Kidney (tissue), 13 donors: ENCODE measurements at regions not wholly inside any gene's neighbourhood (a gene's known extent, or its start where the extent isn't known, plus 50 kb on each side); places are given as distances from the start of the nearest gene placed in this dataset.

ENCODE experiments used
- DNase-seq, 5 donors: peaks; one replicate each; pipeline ENCODE4 v3.0.0-alpha.2; 2013 to 2020
- FAIRE-seq: peaks from 2 replicates; lab custom pipeline; 2012; peaks lifted over from hg19 to GRCh38; lab: Jason Lieb, UNC
- H3K27ac ChIP-seq, 2 donors: one replicate each; pipeline ENCODE4 v1.7.0; 2013; ENCODE audit warnings: low read depth in 2 of 2, low read length in 2 of 2, inconsistent platforms in 1 of 2
- H3K27me3 ChIP-seq: one replicate; pipeline ENCODE4 v1.7.1; 2013; ENCODE audit warnings: low read length, inconsistent platforms; ENCODE audit not compliant: control insufficient read depth, insufficient read depth
- H3K36me3 ChIP-seq, 3 donors: one replicate each; pipeline versions ENCODE4 v1.7.0 to v1.7.1; 2013; ENCODE audit warnings: low read length in 3 of 3, control low read depth in 1 of 3, inconsistent platforms in 1 of 3; ENCODE audit not compliant: insufficient read depth in 3 of 3, control insufficient read depth in 2 of 3
- H3K4me1 ChIP-seq, 3 donors: one replicate each; pipeline versions ENCODE4 v1.7.0 to v1.7.1; 2013; ENCODE audit warnings: low read length in 3 of 3, inconsistent platforms in 1 of 3, low read depth in 1 of 3; ENCODE audit not compliant: control insufficient read depth in 2 of 3, insufficient read depth in 2 of 3
- H3K4me3 ChIP-seq, 3 donors: one replicate each; pipeline versions ENCODE4 v1.7.0 to v1.8.1; 2013; ENCODE audit warnings: low read length in 3 of 3, control low read depth in 1 of 3, inconsistent platforms in 1 of 3
- H3K9ac ChIP-seq, 3 donors: one replicate each; pipeline versions ENCODE4 v1.7.0 to v1.7.1; 2013; ENCODE audit warnings: low read length in 3 of 3, control low read depth in 1 of 3, inconsistent platforms in 1 of 3
- H3K9me3 ChIP-seq, 3 donors: one replicate each; pipeline versions ENCODE4 v1.7.0 to v1.7.1; 2013; ENCODE audit warnings: low read length in 3 of 3, control low read depth in 1 of 3, inconsistent platforms in 1 of 3; ENCODE audit not compliant: control insufficient read depth in 2 of 3, insufficient read depth in 1 of 3
- intact Hi-C: fragments of 100-400 bp; cut with DNase I; formaldehyde crosslinking; loops from one replicate; pipeline ENCODE4 v1.11.1; 2022
- TF ChIP-seq, protein P1 (sequence below): IDR thresholded peaks from 3 replicates; pipeline ENCODE4 v1.5.1; 2012; ENCODE audit warnings: mild to moderate bottlenecking, moderate library complexity, borderline replicate concordance; ENCODE audit not compliant: insufficient read depth; ENCODE audit errors: extremely low read depth
- donor health status: control.
- donor health status: control.
- donor health status: control.
- donor health status: control.
- donor health status: control.
- donor health status: DM: yes; HTN: yes; CAD: no.
- donor health status: Normal renal cell carcinoma (clear cell type).

DNA sequence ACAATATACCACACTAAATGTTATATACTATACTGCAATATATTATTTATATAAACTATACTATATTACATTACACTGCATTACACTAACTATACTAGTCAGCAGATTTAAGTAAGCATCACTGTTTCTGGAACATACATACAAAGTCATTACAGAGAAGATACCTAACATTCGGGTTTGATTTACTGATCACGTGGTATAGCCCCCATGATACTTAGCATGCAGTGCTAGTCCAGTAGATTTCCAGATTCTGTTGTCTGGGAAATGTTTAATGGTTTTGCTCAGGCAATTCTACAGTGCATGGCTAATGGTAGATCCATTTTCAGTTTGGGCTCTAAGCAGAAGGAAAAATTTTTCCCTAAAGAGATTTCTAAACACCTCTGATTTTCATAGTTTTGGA lies 403.7 kb upstream of the TMTC1 start:
- DNase-seq (no peak), FAIRE-seq (no peak)
- Histone ChIP-seq H3K4me3 (no peak overlapping the region), H3K27ac (no peak overlapping the region), H3K9me3 (no peaks in the 10 kb centered on the region), H3K36me3 (no peaks in the 10 kb centered on the region), H3K27me3 (no peaks in the 10 kb centered on the region), H3K4me1 (no peaks in the 10 kb centered on the region), H3K9ac (no peak overlapping the region)
- intact Hi-C loops, result no loop called here
- TF ChIP-seq, protein P1, sequence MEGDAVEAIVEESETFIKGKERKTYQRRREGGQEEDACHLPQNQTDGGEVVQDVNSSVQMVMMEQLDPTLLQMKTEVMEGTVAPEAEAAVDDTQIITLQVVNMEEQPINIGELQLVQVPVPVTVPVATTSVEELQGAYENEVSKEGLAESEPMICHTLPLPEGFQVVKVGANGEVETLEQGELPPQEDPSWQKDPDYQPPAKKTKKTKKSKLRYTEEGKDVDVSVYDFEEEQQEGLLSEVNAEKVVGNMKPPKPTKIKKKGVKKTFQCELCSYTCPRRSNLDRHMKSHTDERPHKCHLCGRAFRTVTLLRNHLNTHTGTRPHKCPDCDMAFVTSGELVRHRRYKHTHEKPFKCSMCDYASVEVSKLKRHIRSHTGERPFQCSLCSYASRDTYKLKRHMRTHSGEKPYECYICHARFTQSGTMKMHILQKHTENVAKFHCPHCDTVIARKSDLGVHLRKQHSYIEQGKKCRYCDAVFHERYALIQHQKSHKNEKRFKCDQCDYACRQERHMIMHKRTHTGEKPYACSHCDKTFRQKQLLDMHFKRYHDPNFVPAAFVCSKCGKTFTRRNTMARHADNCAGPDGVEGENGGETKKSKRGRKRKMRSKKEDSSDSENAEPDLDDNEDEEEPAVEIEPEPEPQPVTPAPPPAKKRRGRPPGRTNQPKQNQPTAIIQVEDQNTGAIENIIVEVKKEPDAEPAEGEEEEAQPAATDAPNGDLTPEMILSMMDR, result no peak

DNA sequence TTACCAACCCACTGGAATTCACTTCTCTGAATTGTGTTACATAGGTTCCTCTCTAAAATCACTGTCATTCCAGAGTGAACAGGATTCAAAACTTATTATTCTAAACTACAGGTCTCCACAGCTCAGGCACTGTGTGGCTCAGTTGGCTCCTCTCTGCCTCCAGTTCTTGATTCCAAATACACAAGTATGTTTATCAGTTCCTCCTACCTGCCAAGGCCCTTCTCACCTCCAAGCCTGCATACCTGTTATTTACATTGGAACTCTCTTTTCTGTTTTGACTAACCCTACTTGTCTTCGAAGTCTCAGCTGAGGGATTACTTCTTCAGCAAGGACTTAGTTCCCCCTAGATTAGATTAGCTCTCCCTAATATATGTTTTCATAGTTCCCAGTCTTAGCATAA lies 397.6 kb upstream of the TMTC1 start:
- TF ChIP-seq, protein P1, result no peak
- Histone ChIP-seq H3K4me3 (no peak overlapping the region), H3K27ac (no peak overlapping the region), H3K4me1 (no peaks in the 10 kb centered on the region), H3K9me3 (no peaks in the 10 kb centered on the region), H3K27me3 (no peaks in the 10 kb centered on the region), H3K36me3 (no peaks in the 10 kb centered on the region), H3K9ac (no peak overlapping the region)
- intact Hi-C loops, result no loop called here
- FAIRE-seq (no peak), DNase-seq (no peak)

GRCh38 chr12:30180602-30181001 lies 396.9 kb upstream of the TMTC1 start:
- no peaks in the 10 kb centered on the region for H3K4me1 ChIP-seq
- DNase-seq, result peak in 2 of 5 donors; percentile 24 to 36
- no peaks in the 10 kb centered on the region for H3K36me3 ChIP-seq
- H3K9me3 ChIP-seq, result no peaks in the 10 kb centered on the region
- TF ChIP-seq, protein P1, result no peak
- no peaks in the 10 kb centered on the region for H3K27me3 ChIP-seq
- intact Hi-C loops, result no loop called here
- no peak overlapping the region for H3K27ac ChIP-seq
- no peak overlapping the region for H3K9ac ChIP-seq
- H3K4me3 ChIP-seq, result no peak overlapping the region
- peak; percentile 70 for FAIRE-seq

DNA sequence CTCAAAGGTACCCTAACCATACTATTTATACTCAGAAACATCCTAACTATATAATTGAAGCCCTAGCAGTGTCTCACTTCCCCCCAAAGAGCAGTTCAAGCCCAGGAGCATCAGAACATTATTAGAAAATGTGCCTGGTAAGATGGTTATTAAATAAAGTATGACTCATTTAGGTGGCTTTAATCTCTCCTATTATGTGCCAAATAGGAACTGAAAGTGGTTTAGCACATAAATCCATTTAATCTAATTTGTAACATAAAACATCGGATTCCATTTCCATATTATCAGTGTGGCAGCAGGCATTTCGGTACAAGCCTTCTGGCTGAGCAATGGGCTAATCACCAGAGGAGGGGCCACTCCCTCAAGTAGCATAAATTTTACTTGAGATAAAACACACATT lies 395.2 kb upstream of the TMTC1 start:
- intact Hi-C loops, result no loop called here
- no peaks in the 10 kb centered on the region for H3K27me3 ChIP-seq
- TF ChIP-seq, protein P1, result no peak
- no peaks in the 10 kb centered on the region for H3K4me1 ChIP-seq
- H3K9me3 ChIP-seq, result no peaks in the 10 kb centered on the region
- no peak overlapping the region for H3K27ac ChIP-seq
- H3K9ac ChIP-seq, result no peak overlapping the region
- H3K36me3 ChIP-seq, result no peaks in the 10 kb centered on the region
- H3K4me3 ChIP-seq, result no peak overlapping the region
- DNase-seq (no peak), FAIRE-seq (no peak)
